IgD-negative memory B cell (primary cell): ENCODE measurements at regions not wholly inside any gene's neighbourhood (a gene's known extent, or its start where the extent isn't known, plus 50 kb on each side); places are given as distances from the start of the nearest gene placed in this dataset.

ENCODE experiments used
- H3K27ac Mint-ChIP-seq, 3 donors: one replicate each; pipeline ENCODE4 v1.8.0; 2020 to 2022; ENCODE audit warnings: mild to moderate bottlenecking in 3 of 3, mixed read lengths in 3 of 3, moderate library complexity in 1 of 3
- H3K27me3 Mint-ChIP-seq: one replicate; pipeline ENCODE4 v1.8.0; 2021; ENCODE audit warnings: mixed read lengths
- H3K36me3 Mint-ChIP-seq: one replicate; pipeline ENCODE4 v1.8.0; 2020; ENCODE audit warnings: mild to moderate bottlenecking, mixed read lengths
- H3K4me1 Mint-ChIP-seq, 3 donors: one replicate each; pipeline ENCODE4 v1.8.0; 2020 to 2022; ENCODE audit warnings: mixed read lengths in 3 of 3, mild to moderate bottlenecking in 1 of 3
- H3K4me3 Mint-ChIP-seq, 4 donors: one replicate each; pipeline ENCODE4 v1.8.0; 2020 to 2022; ENCODE audit warnings: mild to moderate bottlenecking in 4 of 4, mixed read lengths in 4 of 4, moderate library complexity in 3 of 4
- H3K9me3 Mint-ChIP-seq, 3 donors: one replicate each; pipeline ENCODE4 v1.8.0; 2020 to 2021; ENCODE audit warnings: mixed read lengths in 3 of 3, mild to moderate bottlenecking in 1 of 3

GRCh38 chr4:25474690-25475089 is 97.6 kb downstream of the ANAPC4 start:
- Mint-ChIP-seq H3K27me3 (peaks cover 2% of the 10 kb centered on the region), H3K4me3 (no peak overlapping the region), H3K9me3 (peaks cover 2 to 24% (median 5%) of the 10 kb centered on the region in 3 donors), H3K4me1 (no peaks in the 10 kb centered on the region), H3K36me3 (no peaks in the 10 kb centered on the region), H3K27ac (no peak overlapping the region)

- Mint-ChIP-seq H3K36me3 (no peaks in the 10 kb centered on the region), H3K4me3 (no peak overlapping the region), H3K27ac (no peak overlapping the region), H3K9me3 (peaks cover 0 to 13% (median 2%) of the 10 kb centered on the region in 3 donors), H3K27me3 (peaks cover 2% of the 10 kb centered on the region), H3K4me1 (no peaks in the 10 kb centered on the region)
Observed at GRCh38 chr4:25477221-25477620, 100.2 kb downstream of the ANAPC4 start.

GRCh38 chr4:25481648-25482047 is 104.6 kb downstream of the ANAPC4 start:
- Mint-ChIP-seq H3K27ac (no peak overlapping the region), H3K36me3 (no peaks in the 10 kb centered on the region), H3K9me3 (peaks cover 2 to 18% (median 3%) of the 10 kb centered on the region in 3 donors), H3K4me1 (no peaks in the 10 kb centered on the region), H3K4me3 (no peak overlapping the region), H3K27me3 (peaks cover 2% of the 10 kb centered on the region)

GRCh38 chr4:25484243-25484721 is 107.2 kb downstream of the ANAPC4 start:
- Mint-ChIP-seq H3K4me1 (no peaks in the 10 kb centered on the region), H3K27ac (no peak overlapping the region), H3K9me3 (peaks cover 2 to 6% (median 3%) of the 10 kb centered on the region in 3 donors), H3K36me3 (no peaks in the 10 kb centered on the region), H3K4me3 (no peak overlapping the region), H3K27me3 (peaks cover 3% of the 10 kb centered on the region)

- Mint-ChIP-seq H3K4me3 (no peak overlapping the region), H3K27me3 (peaks cover 1% of the 10 kb centered on the region), H3K4me1 (no peaks in the 10 kb centered on the region), H3K27ac (no peak overlapping the region), H3K36me3 (peaks cover 1% of the 10 kb centered on the region), H3K9me3 (peaks cover 2 to 5% (median 5%) of the 10 kb centered on the region in 3 donors)
Observed at GRCh38 chr4:25485104-25485503, 108.0 kb downstream of the ANAPC4 start.

- peaks cover 2 to 5% (median 5%) of the 10 kb centered on the region in 3 donors for H3K9me3 Mint-ChIP-seq
- H3K27ac Mint-ChIP-seq, result no peak overlapping the region
- H3K27me3 Mint-ChIP-seq, result peaks cover 1% of the 10 kb centered on the region
- H3K36me3 Mint-ChIP-seq, result peaks cover 1% of the 10 kb centered on the region
- H3K4me1 Mint-ChIP-seq, result no peaks in the 10 kb centered on the region
- H3K4me3 Mint-ChIP-seq, result no peak overlapping the region
Observed at GRCh38 chr4:25486171-25486570, 109.1 kb downstream of the ANAPC4 start.

GRCh38 chr4:25487155-25487554 is 110.1 kb downstream of the ANAPC4 start:
- H3K4me3 Mint-ChIP-seq, result no peak overlapping the region
- no peaks in the 10 kb centered on the region for H3K4me1 Mint-ChIP-seq
- H3K27me3 Mint-ChIP-seq, result peaks cover 1% of the 10 kb centered on the region
- H3K36me3 Mint-ChIP-seq, result peaks cover 1% of the 10 kb centered on the region
- H3K27ac Mint-ChIP-seq, result no peak overlapping the region
- peaks cover 2 to 5% (median 5%) of the 10 kb centered on the region in 3 donors for H3K9me3 Mint-ChIP-seq

GRCh38 chr4:25489253-25489797 is 112.3 kb downstream of the ANAPC4 start:
- Mint-ChIP-seq H3K4me1 (no peaks in the 10 kb centered on the region), H3K4me3 (no peak overlapping the region), H3K27ac (no peak overlapping the region), H3K36me3 (peaks cover 1% of the 10 kb centered on the region), H3K9me3 (peaks cover 2 to 5% (median 2%) of the 10 kb centered on the region in 3 donors), H3K27me3 (peaks cover 3% of the 10 kb centered on the region)

GRCh38 chr4:25493466-25493865 is 116.4 kb downstream of the ANAPC4 start:
- Mint-ChIP-seq H3K4me1 (no peaks in the 10 kb centered on the region), H3K36me3 (peaks cover 1% of the 10 kb centered on the region), H3K4me3 (no peak overlapping the region), H3K27ac (no peak overlapping the region), H3K9me3 (peaks cover 0 to 1% (median 0%) of the 10 kb centered on the region in 3 donors), H3K27me3 (peaks cover 2% of the 10 kb centered on the region)

- peaks cover 2% of the 10 kb centered on the region for H3K27me3 Mint-ChIP-seq
- peaks cover 0 to 1% (median 0%) of the 10 kb centered on the region in 3 donors for H3K9me3 Mint-ChIP-seq
- peaks cover 1% of the 10 kb centered on the region for H3K36me3 Mint-ChIP-seq
- H3K4me1 Mint-ChIP-seq, result no peaks in the 10 kb centered on the region
- no peak overlapping the region for H3K4me3 Mint-ChIP-seq
- H3K27ac Mint-ChIP-seq, result no peak overlapping the region
Observed at GRCh38 chr4:25494166-25494565, 117.1 kb downstream of the ANAPC4 start.

GRCh38 chr4:25500626-25501316 is 123.7 kb downstream of the ANAPC4 start:
- peaks cover 0 to 2% (median 0%) of the 10 kb centered on the region in 3 donors for H3K9me3 Mint-ChIP-seq
- H3K27me3 Mint-ChIP-seq, result no peaks in the 10 kb centered on the region
- no peak overlapping the region for H3K27ac Mint-ChIP-seq
- H3K36me3 Mint-ChIP-seq, result no peaks in the 10 kb centered on the region
- no peak overlapping the region for H3K4me3 Mint-ChIP-seq
- H3K4me1 Mint-ChIP-seq, result no peaks in the 10 kb centered on the region

- Mint-ChIP-seq H3K4me3 (no peak overlapping the region), H3K27ac (no peak overlapping the region), H3K36me3 (no peaks in the 10 kb centered on the region), H3K27me3 (no peaks in the 10 kb centered on the region), H3K9me3 (peaks cover 0 to 2% (median 0%) of the 10 kb centered on the region in 3 donors), H3K4me1 (no peaks in the 10 kb centered on the region)
Observed at GRCh38 chr4:25502115-25502514, 125.1 kb downstream of the ANAPC4 start.

- no peak overlapping the region for H3K4me3 Mint-ChIP-seq
Observed at GRCh38 chr4:25503779-25504178, 126.7 kb downstream of the ANAPC4 start.

GRCh38 chr4:25504932-25505636 is 128.0 kb downstream of the ANAPC4 start:
- Mint-ChIP-seq H3K4me1 (no peaks in the 10 kb centered on the region), H3K27ac (no peak overlapping the region), H3K4me3 (no peak overlapping the region), H3K36me3 (no peaks in the 10 kb centered on the region), H3K27me3 (no peaks in the 10 kb centered on the region), H3K9me3 (peaks cover 0 to 2% (median 0%) of the 10 kb centered on the region in 3 donors)

More at GRCh38 chr4:25503779-25504178, 126.7 kb downstream of the ANAPC4 start:
- Mint-ChIP-seq H3K27me3 (no peaks in the 10 kb centered on the region), H3K36me3 (no peaks in the 10 kb centered on the region), H3K4me1 (no peaks in the 10 kb centered on the region), H3K9me3 (peaks cover 0 to 2% (median 0%) of the 10 kb centered on the region in 3 donors), H3K27ac (peak overlapping the region in 1 of 3 donors; percentile 35)

- Mint-ChIP-seq H3K9me3 (peaks cover 0 to 2% (median 0%) of the 10 kb centered on the region in 3 donors), H3K36me3 (no peaks in the 10 kb centered on the region), H3K27me3 (no peaks in the 10 kb centered on the region)
Observed at GRCh38 chr4:25505637-25505991, 128.6 kb downstream of the ANAPC4 start.

More at GRCh38 chr4:25505637-25505991, 128.6 kb downstream of the ANAPC4 start:
- no peak overlapping the region for H3K4me3 Mint-ChIP-seq
- H3K27ac Mint-ChIP-seq, result no peak overlapping the region
- no peaks in the 10 kb centered on the region for H3K4me1 Mint-ChIP-seq
